Transverse colon (tissue), 4 donors: ENCODE measurements at regions not wholly inside any gene's neighbourhood (a gene's known extent, or its start where the extent isn't known, plus 50 kb on each side); places are given as distances from the start of the nearest gene placed in this dataset.

Experiments
- DNase-seq: peaks from one replicate; pipeline ENCODE4 v3.0.0-alpha.2; 2019
- H3K27ac ChIP-seq, 4 donors: fragments of 200-600 bp; sonication (generic); 2 replicates each; pipeline ENCODE4 v1.5.1; 2016 to 2018; ENCODE audit warnings: inconsistent platforms in 4 of 4
- H3K27me3 ChIP-seq: fragments of 200-600 bp; sonication (generic); 2 replicates; pipeline ENCODE4 v1.5.1; 2017; ENCODE audit warnings: inconsistent platforms
- H3K36me3 ChIP-seq, 4 donors: fragments of 200-600 bp; sonication (generic); 2 replicates each; pipeline ENCODE4 v1.5.1; 2017 to 2019; ENCODE audit warnings: inconsistent platforms in 4 of 4
- H3K4me1 ChIP-seq, 4 donors: fragments of 200-600 bp; sonication (generic); 2 replicates each; pipeline ENCODE4 v1.5.1; 2017 to 2020; ENCODE audit warnings: inconsistent platforms in 4 of 4
- H3K4me3 ChIP-seq, 4 donors: fragments of 200-600 bp; sonication (generic); 1 replicate in 1 of 4; 2 replicates in 3 of 4; pipeline versions ENCODE4 v1.5.1 to v1.6.1; 2017 to 2019; ENCODE audit warnings: inconsistent platforms in 4 of 4
- H3K9me3 ChIP-seq, 2 donors: fragments of 200-600 bp; sonication (generic); 2 replicates each; pipeline ENCODE4 v1.5.1; 2017 to 2019; ENCODE audit warnings: inconsistent platforms in 2 of 2
- CTCF ChIP-seq, 5 experiments: fragments of 200-600 bp in 3 of 5; fragments of 450-650 bp in 2 of 5; sonication (generic) in 3 of 5; IDR thresholded peaks; 1 replicate in 2 of 5; 2 replicates in 3 of 5; pipeline ENCODE4 v1.5.1; 2016 to 2017; ENCODE audit warnings: antibody characterized with exemption in 5 of 5, inconsistent platforms in 3 of 5, mild to moderate bottlenecking in 2 of 5, moderate library complexity in 1 of 5
- EP300 ChIP-seq: sonication (generic); formaldehyde crosslinking; IDR thresholded peaks from one replicate; pipeline ENCODE4 v1.6.1; 2017; ENCODE audit warnings: antibody characterized with exemption, low read depth
- POLR2A ChIP-seq: fragments of 450-650 bp; IDR thresholded peaks from one replicate; pipeline ENCODE4 v1.6.1; 2016; ENCODE audit warnings: antibody characterized with exemption, mild to moderate bottlenecking, moderate library complexity
- POLR2AphosphoS5 ChIP-seq, 3 donors: sonication (generic); formaldehyde crosslinking; IDR thresholded peaks; one replicate each; pipeline ENCODE4 v1.6.1; 2016; ENCODE audit warnings: antibody characterized with exemption in 3 of 3
- WGBS, 2 donors: methylation state at CpG; one replicate each; pipeline ENCODE4 v1.1.5; 2018; ENCODE audit warnings: low coverage in 1 of 2; 5-methylcytosine and 5-hydroxymethylcytosine counted together
- in situ Hi-C, 4 donors: fragments of 200-750 bp; cut with MboI; loops; one replicate each; pipeline versions ENCODE4 v1.15.0 to v1.15.1; 2017; ENCODE audit warnings: low sequenced_read_pairs in 3 of 4, low pct_ligation_motif_present in 1 of 4, low pct_unique_long_range_greater_than_20kb in 1 of 4
- intact Hi-C: fragments of 100-400 bp; cut with DNase I; formaldehyde crosslinking; loops from one replicate; pipeline ENCODE4 v1.15.1; 2023; ENCODE audit warnings: low total_unique reads

DNA sequence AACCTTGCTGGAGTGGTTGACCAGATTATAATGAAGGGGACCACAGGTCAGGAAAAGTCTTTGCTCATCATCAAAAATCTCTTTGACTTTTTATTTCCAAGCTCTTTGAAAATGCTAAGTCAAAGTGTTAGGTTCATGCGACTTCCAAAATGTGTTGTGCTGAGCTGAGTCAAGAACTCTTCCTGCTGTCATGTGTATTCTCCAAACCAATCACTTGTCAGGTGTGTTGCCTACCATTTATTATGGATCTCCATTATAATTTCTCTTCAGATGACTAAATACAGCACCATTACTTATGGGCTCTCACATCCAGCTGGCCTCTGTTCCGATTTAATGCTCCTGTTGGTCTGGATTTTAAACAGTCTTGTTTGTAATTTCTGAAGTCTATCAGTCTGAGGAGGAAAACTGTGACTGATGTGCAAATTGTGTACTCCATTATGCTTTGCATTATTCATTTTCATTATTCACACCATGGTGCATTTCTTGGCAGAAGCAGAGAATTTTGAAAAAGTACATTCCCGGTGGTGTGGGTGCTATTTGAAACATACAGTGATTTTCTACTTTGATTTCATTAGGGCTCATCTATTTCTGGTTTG is 562.5 kb downstream of the LMO7 start:
- Histone ChIP-seq H3K27me3 (no peaks in the 10 kb centered on the region), H3K36me3 (no peaks in the 10 kb centered on the region), H3K9me3 (no peaks in the 10 kb centered on the region), H3K4me3 (no peak overlapping the region), H3K27ac (no peak overlapping the region), H3K4me1 (no peaks in the 10 kb centered on the region)
- in situ Hi-C loops, result no loop called here
- intact Hi-C loops, result no loop called here
- no peak for TF ChIP-seq POLR2AphosphoS5 (IDR thresholded peaks at IDR 0.05)
- TF ChIP-seq EP300, result no peak
- no peak for TF ChIP-seq POLR2A
- TF ChIP-seq CTCF (IDR thresholded peaks at IDR 0.05), result no peak
- DNase-seq, result no peak
- WGBS, 2 donors, result 82 to 84% methylated on average over 3 of the region's 3 CpGs

- Histone ChIP-seq H3K4me3 (no peak overlapping the region), H3K9me3 (no peaks in the 10 kb centered on the region), H3K27ac (no peak overlapping the region), H3K27me3 (no peaks in the 10 kb centered on the region), H3K4me1 (no peaks in the 10 kb centered on the region), H3K36me3 (no peaks in the 10 kb centered on the region)
- 67 to 93% methylated on average over 1 to 45 of the region's 48 CpGs for WGBS, 2 donors
- intact Hi-C loops, result no loop called here
- in situ Hi-C loops, result no loop called here
- DNase-seq, result no peak
- no peak for TF ChIP-seq POLR2AphosphoS5 (IDR thresholded peaks at IDR 0.05)
- TF ChIP-seq CTCF (IDR thresholded peaks at IDR 0.05), result no peak
- no peak for TF ChIP-seq EP300
Observed at GRCh38 chr13:76189882-76190519, 553.9 kb downstream of the LMO7 start.

- TF ChIP-seq POLR2A (no peak), POLR2AphosphoS5 (IDR thresholded peaks at IDR 0.05) (no peak), CTCF (IDR thresholded peaks at IDR 0.05) (no peak), EP300 (no peak)
- no peaks in the 10 kb centered on the region for H3K4me1 ChIP-seq
- no peaks in the 10 kb centered on the region for H3K27me3 ChIP-seq
- H3K4me3 ChIP-seq, result no peak overlapping the region
- 75 to 80% methylated on average over 4 to 5 of the region's 5 CpGs for WGBS, 2 donors
- no peaks in the 10 kb centered on the region for H3K9me3 ChIP-seq
- H3K36me3 ChIP-seq, result no peaks in the 10 kb centered on the region
- DNase-seq, result no peak
- in situ Hi-C loops, result no loop called here
- intact Hi-C loops, result no loop called here
- no peak overlapping the region for H3K27ac ChIP-seq
Observed at GRCh38 chr13:76175961-76176725, 540.0 kb downstream of the LMO7 start.

DNA sequence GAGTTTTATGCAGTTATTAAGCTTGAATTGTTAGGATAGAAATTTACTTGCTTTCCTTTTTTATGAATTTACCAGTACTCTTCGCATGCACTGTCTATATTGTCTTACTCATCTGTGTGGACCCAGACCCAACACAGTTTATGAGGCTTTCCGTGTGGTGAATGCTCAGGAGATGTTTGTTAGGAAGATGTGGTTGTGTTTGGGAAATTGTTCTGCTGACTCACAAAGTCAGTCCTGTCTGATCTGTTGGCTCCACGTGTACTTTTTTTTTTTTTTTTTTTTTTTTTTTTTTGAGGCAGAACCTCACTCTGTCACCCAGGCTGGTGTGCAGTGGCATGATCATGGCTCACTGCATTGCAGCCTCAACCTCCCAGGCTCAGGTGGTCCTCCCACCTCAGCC is 532.5 kb downstream of the LMO7 start:
- H3K4me1 ChIP-seq, result no peaks in the 10 kb centered on the region
- TF ChIP-seq EP300 (no peak), POLR2AphosphoS5 (IDR thresholded peaks at IDR 0.05) (no peak), CTCF (IDR thresholded peaks at IDR 0.05) (no peak), POLR2A (no peak)
- in situ Hi-C loops (no loop called here), intact Hi-C loops (no loop called here)
- H3K4me3 ChIP-seq, result no peak overlapping the region
- no peak for DNase-seq
- WGBS, 2 donors, result 50 to 71% methylated on average over 1 to 3 of the region's 3 CpGs
- H3K27me3 ChIP-seq, result no peaks in the 10 kb centered on the region
- no peaks in the 10 kb centered on the region for H3K9me3 ChIP-seq
- no peaks in the 10 kb centered on the region for H3K36me3 ChIP-seq
- no peak overlapping the region for H3K27ac ChIP-seq
